ENCODE measurements at regions not wholly inside any gene's neighbourhood (a gene's known extent, or its start where the extent isn't known, plus 50 kb on each side); places are given as distances from the start of the nearest gene placed in this dataset.

- no peak for DNase-seq (ENCODE audit: low read depth in 2 of 3, low spot score in 2 of 3)
These were observed 63.8 kb upstream of the IL1R1 start for GRCh38 chr2:102078773-102079172.

GRCh38 chr2:102080451-102081242, 61.9 kb upstream of the IL1R1 start:
- peak in 1 of 3 donors; percentile 78 for DNase-seq (ENCODE audit: low read depth in 2 of 3, low spot score in 2 of 3)

- DNase-seq (ENCODE audit: low read depth in 2 of 3, low spot score in 2 of 3) = no peak
These were observed 61.4 kb upstream of the IL1R1 start for GRCh38 chr2:102081243-102081522.

- no peak for DNase-seq (ENCODE audit: low read depth in 2 of 3, low spot score in 2 of 3)
These were observed 60.9 kb upstream of the IL1R1 start for GRCh38 chr2:102081606-102082005.

GRCh38 chr2:102082571-102083392, 59.8 kb upstream of the IL1R1 start:
- peak; percentile 26 to 93 (median 87) for DNase-seq (ENCODE audit: low read depth in 2 of 3, low spot score in 2 of 3)

GRCh38 chr2:102083393-102083703, 59.2 kb upstream of the IL1R1 start:
- no peak for DNase-seq (ENCODE audit: low read depth in 2 of 3, low spot score in 2 of 3)

GRCh38 chr2:102084651-102085050, 57.9 kb upstream of the IL1R1 start:
- no peak for DNase-seq (ENCODE audit: low read depth in 2 of 3, low spot score in 2 of 3)

GRCh38 chr2:102085238-102085637, 57.3 kb upstream of the IL1R1 start:
- no peak for DNase-seq (ENCODE audit: low read depth in 2 of 3, low spot score in 2 of 3)

- DNase-seq (ENCODE audit: low read depth in 2 of 3, low spot score in 2 of 3) = no peak
These were observed 56.2 kb upstream of the IL1R1 start for GRCh38 chr2:102086150-102086872.

- DNase-seq (ENCODE audit: low read depth in 2 of 3, low spot score in 2 of 3) = no peak
These were observed 51.4 kb upstream of the IL1R1 start for GRCh38 chr2:102091121-102091520.

GRCh38 chr2:102091908-102092307, 50.6 kb upstream of the IL1R1 start:
- DNase-seq (ENCODE audit: low read depth in 2 of 3, low spot score in 2 of 3) = no peak

- no peak for DNase-seq (ENCODE audit: low read depth in 2 of 3, low spot score in 2 of 3)
These were observed 50.0 kb upstream of the IL1R1 start for GRCh38 chr2:102092535-102092934.
